ENCODE measurements at regions not wholly inside any gene's neighbourhood (a gene's known extent, or its start where the extent isn't known, plus 50 kb on each side); places are given as distances from the start of the nearest gene placed in this dataset.

DNA sequence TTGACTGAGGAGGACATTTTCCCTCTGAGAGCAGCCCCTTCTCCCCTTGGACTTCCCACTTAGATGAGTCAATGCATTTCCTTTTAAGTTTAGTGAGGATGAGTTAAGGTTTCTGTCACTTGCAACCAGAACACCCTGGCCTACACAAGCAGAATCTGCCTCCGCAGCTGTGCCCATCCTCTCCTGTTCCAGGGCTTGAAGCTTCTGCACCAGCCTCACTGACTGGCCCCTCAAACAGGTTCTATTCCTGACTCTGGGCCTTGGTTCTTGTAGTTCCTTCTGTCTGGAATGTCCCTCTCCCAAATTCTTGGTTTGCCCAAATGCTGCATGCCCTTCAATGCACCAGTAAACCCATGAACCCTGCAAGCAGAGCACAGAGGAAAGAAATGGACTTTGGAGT lies 394.4 kb downstream of the PTPRU start:
- no peak for DNase-seq (ENCODE audit: low read depth)
- TF ChIP-seq, protein P1, sequence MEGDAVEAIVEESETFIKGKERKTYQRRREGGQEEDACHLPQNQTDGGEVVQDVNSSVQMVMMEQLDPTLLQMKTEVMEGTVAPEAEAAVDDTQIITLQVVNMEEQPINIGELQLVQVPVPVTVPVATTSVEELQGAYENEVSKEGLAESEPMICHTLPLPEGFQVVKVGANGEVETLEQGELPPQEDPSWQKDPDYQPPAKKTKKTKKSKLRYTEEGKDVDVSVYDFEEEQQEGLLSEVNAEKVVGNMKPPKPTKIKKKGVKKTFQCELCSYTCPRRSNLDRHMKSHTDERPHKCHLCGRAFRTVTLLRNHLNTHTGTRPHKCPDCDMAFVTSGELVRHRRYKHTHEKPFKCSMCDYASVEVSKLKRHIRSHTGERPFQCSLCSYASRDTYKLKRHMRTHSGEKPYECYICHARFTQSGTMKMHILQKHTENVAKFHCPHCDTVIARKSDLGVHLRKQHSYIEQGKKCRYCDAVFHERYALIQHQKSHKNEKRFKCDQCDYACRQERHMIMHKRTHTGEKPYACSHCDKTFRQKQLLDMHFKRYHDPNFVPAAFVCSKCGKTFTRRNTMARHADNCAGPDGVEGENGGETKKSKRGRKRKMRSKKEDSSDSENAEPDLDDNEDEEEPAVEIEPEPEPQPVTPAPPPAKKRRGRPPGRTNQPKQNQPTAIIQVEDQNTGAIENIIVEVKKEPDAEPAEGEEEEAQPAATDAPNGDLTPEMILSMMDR (IDR thresholded peaks at IDR 0.05; ENCODE audit: insufficient read depth, low read depth, low read length, missing control alignments): no peak
- no peak overlapping the region for H3K4me3 ChIP-seq (ENCODE audit: low read length)

DNA sequence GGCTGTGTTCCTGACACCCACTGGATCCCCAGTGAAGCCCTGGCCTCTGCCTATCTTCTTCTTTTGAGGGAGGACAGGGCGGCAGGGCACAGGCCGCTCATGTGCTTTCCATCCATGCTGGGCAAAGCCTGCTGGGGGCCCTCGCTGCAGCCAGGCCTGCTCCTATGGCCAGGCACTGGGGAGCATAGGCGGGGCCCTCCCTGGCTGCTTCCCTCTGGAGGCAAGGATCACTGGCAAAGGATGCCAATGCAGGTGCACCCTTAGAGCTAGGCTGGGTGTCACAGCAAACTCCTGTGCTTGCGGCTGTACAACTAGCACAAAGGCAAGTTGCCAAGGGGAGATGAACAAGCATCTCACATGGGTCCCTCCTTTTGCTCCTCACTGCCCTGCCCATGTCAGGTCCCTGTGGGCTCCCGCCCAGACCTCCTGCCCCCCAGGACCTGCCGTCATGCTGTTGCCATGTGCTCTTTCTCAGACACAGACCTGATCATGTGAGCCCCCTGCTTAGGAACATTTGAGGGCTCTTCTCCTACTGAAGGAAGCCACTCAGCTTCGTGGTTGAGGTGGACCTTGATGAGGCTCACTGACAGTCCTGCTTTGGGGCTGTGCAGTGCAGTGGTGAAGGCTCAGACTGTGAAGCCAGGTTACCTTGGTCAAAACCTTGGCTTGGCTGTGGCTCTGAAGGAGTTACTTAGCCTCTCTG lies 393.6 kb downstream of the PTPRU start:
- TF ChIP-seq, protein P1 (IDR thresholded peaks at IDR 0.05; ENCODE audit: insufficient read depth, low read depth, low read length, missing control alignments): no peak
- H3K4me3 ChIP-seq (ENCODE audit: low read length): no peak overlapping the region
- no peak for DNase-seq (ENCODE audit: low read depth)

DNA sequence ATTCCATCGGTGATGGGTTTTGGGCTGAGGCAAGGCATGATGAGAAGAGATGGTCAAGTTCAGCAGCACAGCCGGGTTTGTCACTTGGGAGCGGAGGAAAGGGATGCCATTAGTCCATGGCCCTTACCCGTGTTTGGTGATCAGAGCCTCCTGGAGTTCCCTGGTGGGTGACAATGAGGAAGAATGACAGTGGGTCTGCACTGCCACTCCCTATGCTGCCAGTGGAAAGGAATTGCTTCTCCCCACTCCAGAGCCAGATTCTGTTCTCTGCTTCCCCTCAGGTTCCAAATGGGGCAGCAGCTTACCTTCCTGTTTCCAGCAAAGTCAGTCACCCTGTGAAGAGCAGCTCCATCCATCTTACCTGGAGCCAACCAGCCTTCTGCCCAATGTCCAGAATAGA lies 393.1 kb downstream of the PTPRU start:
- no peak overlapping the region for H3K4me3 ChIP-seq (ENCODE audit: low read length)
- DNase-seq (ENCODE audit: low read depth): no peak
- TF ChIP-seq, protein P1 (IDR thresholded peaks at IDR 0.05; ENCODE audit: insufficient read depth, low read depth, low read length, missing control alignments): no peak

DNA sequence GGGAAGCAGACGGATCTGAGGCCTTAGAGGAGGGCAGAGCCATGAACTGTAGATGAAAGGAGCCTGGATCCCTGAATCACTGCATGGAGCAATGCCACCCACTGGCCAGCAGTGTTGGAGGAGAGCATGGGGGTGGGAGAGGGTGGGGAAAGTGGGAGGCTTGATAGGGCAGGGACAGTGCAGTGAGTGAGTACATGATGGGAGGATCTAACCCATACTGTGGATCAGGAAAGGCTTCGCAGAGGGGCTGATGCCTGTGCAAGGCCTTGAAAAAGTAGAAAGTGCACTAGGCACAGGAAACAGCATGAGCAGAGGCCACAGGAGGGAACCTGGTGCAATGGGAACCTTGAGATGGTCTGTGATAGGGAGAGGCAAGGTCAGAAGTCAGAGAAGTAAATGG lies 391.9 kb downstream of the PTPRU start:
- H3K4me3 ChIP-seq (ENCODE audit: low read length): no peak overlapping the region
- TF ChIP-seq, protein P1 (IDR thresholded peaks at IDR 0.05; ENCODE audit: insufficient read depth, low read depth, low read length, missing control alignments): no peak
- no peak for DNase-seq (ENCODE audit: low read depth)

DNA sequence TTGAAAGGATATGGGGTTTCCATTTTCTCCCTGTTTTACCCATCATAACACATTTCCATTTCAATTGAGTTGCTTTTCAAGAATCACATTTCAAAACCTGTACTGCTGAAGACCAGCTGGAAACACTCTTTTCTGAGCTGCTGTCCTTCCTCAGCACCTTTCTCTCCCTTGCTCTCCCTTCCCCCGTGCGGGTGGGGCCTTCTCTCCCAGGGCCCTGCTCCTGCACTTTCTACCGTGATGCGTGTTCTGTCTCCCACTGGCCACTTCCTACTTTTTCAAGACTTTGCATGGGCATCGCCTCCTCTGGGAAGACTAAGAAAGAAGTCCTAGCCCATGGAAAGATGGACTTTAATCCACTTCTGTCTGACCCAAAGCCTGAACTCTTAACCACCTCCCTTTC lies 390.4 kb downstream of the PTPRU start:
- TF ChIP-seq, protein P1 (IDR thresholded peaks at IDR 0.05; ENCODE audit: insufficient read depth, low read depth, low read length, missing control alignments): no peak
- no peak for DNase-seq (ENCODE audit: low read depth)
- H3K4me3 ChIP-seq (ENCODE audit: low read length): no peak overlapping the region

DNA sequence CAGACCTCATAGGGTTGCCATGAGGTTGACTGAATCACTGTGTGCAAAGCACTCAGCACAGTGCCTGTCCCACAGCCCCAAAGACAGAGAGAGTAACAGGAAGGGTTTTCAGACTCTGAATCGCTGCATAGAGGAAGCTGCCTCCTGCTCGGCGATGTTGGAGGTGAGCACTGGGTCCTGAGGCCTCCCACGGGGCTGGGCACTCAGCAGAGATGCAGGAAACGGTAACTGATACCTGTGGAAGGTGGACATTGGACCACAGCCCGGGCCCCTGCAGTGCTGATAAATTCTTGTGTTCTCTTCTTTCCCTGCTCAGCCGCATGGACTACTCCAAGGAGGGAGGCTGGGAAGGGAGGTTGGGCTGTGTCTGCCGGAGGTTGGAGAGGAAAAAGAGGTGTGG lies 389.7 kb downstream of the PTPRU start:
- TF ChIP-seq, protein P1 (IDR thresholded peaks at IDR 0.05; ENCODE audit: insufficient read depth, low read depth, low read length, missing control alignments): no peak
- H3K4me3 ChIP-seq (ENCODE audit: low read length): no peak overlapping the region
- no peak for DNase-seq (ENCODE audit: low read depth)

DNA sequence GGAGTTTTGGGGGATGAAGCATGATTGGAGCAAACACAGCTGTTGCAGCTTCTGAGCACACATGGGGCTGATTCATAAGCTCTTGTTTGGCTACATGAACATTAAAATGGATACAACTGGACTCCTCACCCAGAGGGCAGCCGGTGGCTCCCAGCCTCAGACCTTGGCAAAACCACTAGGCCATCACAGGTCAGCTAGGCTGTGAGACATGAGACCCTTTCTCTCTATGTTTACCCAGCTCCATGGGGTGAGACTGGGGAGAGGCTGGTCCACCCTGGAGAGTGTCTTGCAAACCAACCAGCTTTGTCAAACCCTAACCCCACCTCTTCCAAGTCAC lies 388.7 kb downstream of the PTPRU start:
- H3K4me3 ChIP-seq (ENCODE audit: low read length): no peak overlapping the region
- TF ChIP-seq, protein P1 (IDR thresholded peaks at IDR 0.05; ENCODE audit: insufficient read depth, low read depth, low read length, missing control alignments): no peak
- no peak for DNase-seq (ENCODE audit: low read depth)

Measured in epithelial cell of esophagus (primary cell).